ENCODE measurements at regions not wholly inside any gene's neighbourhood (a gene's known extent, or its start where the extent isn't known, plus 50 kb on each side); places are given as distances from the start of the nearest gene placed in this dataset.

GRCh38 chr4:14810568-14810967 lies 191.7 kb upstream of the CPEB2 start:
- Histone ChIP-seq H3K4me3 (ENCODE audit: insufficient read length, low read depth) (no peak overlapping the region), H3K9ac (ENCODE audit: insufficient read length, low read depth) (no peak overlapping the region), H3K36me3 (ENCODE audit: insufficient read depth, insufficient read length, low read length) (no peaks in the 10 kb centered on the region), H3K27me3 (ENCODE audit: insufficient read depth, insufficient read length) (no peaks in the 10 kb centered on the region), H3K9me3 (ENCODE audit: insufficient read depth, low read length) (no peaks in the 10 kb centered on the region), H3K4me1 (ENCODE audit: insufficient read depth, insufficient read length) (no peaks in the 10 kb centered on the region)
- TF ChIP-seq SUZ12 (IDR thresholded peaks at IDR 0.05; ENCODE audit: extremely low read depth, insufficient read depth, insufficient read length) (no peak), ZNF274 (IDR thresholded peaks at IDR 0.05; ENCODE audit: low read depth, low read length) (no peak), YY1 (IDR thresholded peaks at IDR 0.05; ENCODE audit: insufficient read depth, insufficient read length) (no peak)
- no peak for DNase-seq (ENCODE audit: low read depth, low spot score)

- Histone ChIP-seq H3K9ac (ENCODE audit: insufficient read length, low read depth) (no peak overlapping the region), H3K36me3 (ENCODE audit: insufficient read depth, insufficient read length, low read length) (no peaks in the 10 kb centered on the region), H3K9me3 (ENCODE audit: insufficient read depth, low read length) (no peaks in the 10 kb centered on the region), H3K4me3 (ENCODE audit: insufficient read length, low read depth) (no peak overlapping the region), H3K4me1 (ENCODE audit: insufficient read depth, insufficient read length) (no peaks in the 10 kb centered on the region), H3K27me3 (ENCODE audit: insufficient read depth, insufficient read length) (no peaks in the 10 kb centered on the region)
- TF ChIP-seq YY1 (IDR thresholded peaks at IDR 0.05; ENCODE audit: insufficient read depth, insufficient read length) (no peak), SUZ12 (IDR thresholded peaks at IDR 0.05; ENCODE audit: extremely low read depth, insufficient read depth, insufficient read length) (no peak), ZNF274 (IDR thresholded peaks at IDR 0.05; ENCODE audit: low read depth, low read length) (no peak)
- no peak for DNase-seq (ENCODE audit: low read depth, low spot score)
These were observed 190.2 kb upstream of the CPEB2 start for GRCh38 chr4:14812101-14812500.

GRCh38 chr4:14816623-14817261 lies 185.5 kb upstream of the CPEB2 start:
- no peak for TF ChIP-seq SUZ12 (IDR thresholded peaks at IDR 0.05; ENCODE audit: extremely low read depth, insufficient read depth, insufficient read length)
- no peak for TF ChIP-seq ZNF274 (IDR thresholded peaks at IDR 0.05; ENCODE audit: low read depth, low read length)
- TF ChIP-seq YY1 (IDR thresholded peaks at IDR 0.05; ENCODE audit: insufficient read depth, insufficient read length), result no peak
- Histone ChIP-seq H3K4me1 (ENCODE audit: insufficient read depth, insufficient read length) (no peaks in the 10 kb centered on the region), H3K4me3 (ENCODE audit: insufficient read length, low read depth) (no peak overlapping the region), H3K9ac (ENCODE audit: insufficient read length, low read depth) (no peak overlapping the region), H3K36me3 (ENCODE audit: insufficient read depth, insufficient read length, low read length) (no peaks in the 10 kb centered on the region), H3K9me3 (ENCODE audit: insufficient read depth, low read length) (no peaks in the 10 kb centered on the region), H3K27me3 (ENCODE audit: insufficient read depth, insufficient read length) (no peaks in the 10 kb centered on the region)
- DNase-seq (ENCODE audit: low read depth, low spot score), result no peak

- no peak overlapping the region for H3K9ac ChIP-seq (ENCODE audit: insufficient read length, low read depth)
- no peak overlapping the region for H3K4me3 ChIP-seq (ENCODE audit: insufficient read length, low read depth)
- H3K9me3 ChIP-seq (ENCODE audit: insufficient read depth, low read length), result no peaks in the 10 kb centered on the region
- no peaks in the 10 kb centered on the region for H3K27me3 ChIP-seq (ENCODE audit: insufficient read depth, insufficient read length)
- H3K36me3 ChIP-seq (ENCODE audit: insufficient read depth, insufficient read length, low read length), result no peaks in the 10 kb centered on the region
- TF ChIP-seq ZNF274 (IDR thresholded peaks at IDR 0.05; ENCODE audit: low read depth, low read length) (no peak), SUZ12 (IDR thresholded peaks at IDR 0.05; ENCODE audit: extremely low read depth, insufficient read depth, insufficient read length) (no peak), YY1 (IDR thresholded peaks at IDR 0.05; ENCODE audit: insufficient read depth, insufficient read length) (no peak)
- H3K4me1 ChIP-seq (ENCODE audit: insufficient read depth, insufficient read length), result no peaks in the 10 kb centered on the region
- no peak for DNase-seq (ENCODE audit: low read depth, low spot score)
These were observed 178.1 kb upstream of the CPEB2 start for GRCh38 chr4:14824189-14824588.

- H3K27me3 ChIP-seq (ENCODE audit: insufficient read depth, insufficient read length), result no peaks in the 10 kb centered on the region
- TF ChIP-seq ZNF274 (IDR thresholded peaks at IDR 0.05; ENCODE audit: low read depth, low read length) (no peak), YY1 (IDR thresholded peaks at IDR 0.05; ENCODE audit: insufficient read depth, insufficient read length) (no peak), SUZ12 (IDR thresholded peaks at IDR 0.05; ENCODE audit: extremely low read depth, insufficient read depth, insufficient read length) (no peak)
- no peak overlapping the region for H3K9ac ChIP-seq (ENCODE audit: insufficient read length, low read depth)
- no peak overlapping the region for H3K4me3 ChIP-seq (ENCODE audit: insufficient read length, low read depth)
- no peaks in the 10 kb centered on the region for H3K9me3 ChIP-seq (ENCODE audit: insufficient read depth, low read length)
- no peaks in the 10 kb centered on the region for H3K36me3 ChIP-seq (ENCODE audit: insufficient read depth, insufficient read length, low read length)
- DNase-seq (ENCODE audit: low read depth, low spot score), result no peak
- no peaks in the 10 kb centered on the region for H3K4me1 ChIP-seq (ENCODE audit: insufficient read depth, insufficient read length)
These were observed 175.2 kb upstream of the CPEB2 start for GRCh38 chr4:14827111-14827510.

GRCh38 chr4:14829795-14830194 lies 172.5 kb upstream of the CPEB2 start:
- no peaks in the 10 kb centered on the region for H3K27me3 ChIP-seq (ENCODE audit: insufficient read depth, insufficient read length)
- no peaks in the 10 kb centered on the region for H3K4me1 ChIP-seq (ENCODE audit: insufficient read depth, insufficient read length)
- no peak overlapping the region for H3K4me3 ChIP-seq (ENCODE audit: insufficient read length, low read depth)
- no peaks in the 10 kb centered on the region for H3K36me3 ChIP-seq (ENCODE audit: insufficient read depth, insufficient read length, low read length)
- H3K9ac ChIP-seq (ENCODE audit: insufficient read length, low read depth), result no peak overlapping the region
- TF ChIP-seq YY1 (IDR thresholded peaks at IDR 0.05; ENCODE audit: insufficient read depth, insufficient read length) (no peak), ZNF274 (IDR thresholded peaks at IDR 0.05; ENCODE audit: low read depth, low read length) (no peak), SUZ12 (IDR thresholded peaks at IDR 0.05; ENCODE audit: extremely low read depth, insufficient read depth, insufficient read length) (no peak)
- H3K9me3 ChIP-seq (ENCODE audit: insufficient read depth, low read length), result no peaks in the 10 kb centered on the region
- DNase-seq (ENCODE audit: low read depth, low spot score), result no peak

GRCh38 chr4:14831416-14831815 lies 170.9 kb upstream of the CPEB2 start:
- Histone ChIP-seq H3K9me3 (ENCODE audit: insufficient read depth, low read length) (no peaks in the 10 kb centered on the region), H3K4me3 (ENCODE audit: insufficient read length, low read depth) (no peak overlapping the region), H3K9ac (ENCODE audit: insufficient read length, low read depth) (no peak overlapping the region), H3K4me1 (ENCODE audit: insufficient read depth, insufficient read length) (no peaks in the 10 kb centered on the region), H3K36me3 (ENCODE audit: insufficient read depth, insufficient read length, low read length) (no peaks in the 10 kb centered on the region), H3K27me3 (ENCODE audit: insufficient read depth, insufficient read length) (no peaks in the 10 kb centered on the region)
- no peak for DNase-seq (ENCODE audit: low read depth, low spot score)
- no peak for TF ChIP-seq ZNF274 (IDR thresholded peaks at IDR 0.05; ENCODE audit: low read depth, low read length)
- TF ChIP-seq YY1 (IDR thresholded peaks at IDR 0.05; ENCODE audit: insufficient read depth, insufficient read length), result no peak
- no peak for TF ChIP-seq SUZ12 (IDR thresholded peaks at IDR 0.05; ENCODE audit: extremely low read depth, insufficient read depth, insufficient read length)

All from NT2/D1 (cell line).